GM21390 (cell line): ENCODE measurements at regions not wholly inside any gene's neighbourhood (a gene's known extent, or its start where the extent isn't known, plus 50 kb on each side); places are given as distances from the start of the nearest gene placed in this dataset.
"Not testable (repeated sequence)": the region's sequence is repeated elsewhere in the genome, so short reads cannot be mapped to it uniquely, and the experiment has no call there.

Experiments used
- ATAC-seq: cut with Tn5 transposase; IDR thresholded peaks from one replicate; pipeline ENCODE4 v1.9.1; 2021; ENCODE audit not compliant: unreplicated experiment

- ATAC-seq, result not testable (repeated sequence)
Measured at GRCh38 chr1:121050097-121050496, 134.0 kb downstream of the FAM72B start.

DNA sequence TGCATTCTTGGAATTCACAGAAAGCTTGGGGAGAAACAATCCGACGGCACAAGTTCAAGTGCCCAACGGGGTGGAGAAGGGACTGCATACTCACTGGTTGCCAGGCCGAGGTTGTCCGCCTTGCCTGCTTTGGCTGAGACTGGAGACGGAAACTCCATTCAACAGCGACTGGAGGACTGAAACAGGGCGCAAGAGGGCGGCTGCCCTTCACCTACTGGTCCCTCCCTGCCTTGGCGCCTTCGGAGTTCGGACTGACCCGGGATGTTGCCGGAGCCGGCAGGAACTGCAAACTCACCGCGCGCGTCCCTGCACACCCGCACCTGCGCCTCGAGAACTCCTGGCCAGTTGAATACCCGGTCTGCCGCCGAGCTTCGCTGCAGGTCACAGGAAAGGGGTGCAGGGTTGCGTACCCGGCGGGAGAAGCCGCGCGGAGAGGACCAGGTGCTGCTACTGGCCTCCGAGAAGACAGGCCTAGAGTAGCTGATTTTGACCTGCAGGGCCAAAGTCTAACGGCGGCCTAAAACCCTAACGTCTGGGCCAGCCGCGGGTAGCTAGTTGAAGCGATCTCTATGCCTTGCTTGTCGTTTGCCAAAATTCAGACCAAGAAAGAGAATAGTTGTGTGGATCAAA is 132.9 kb downstream of the FAM72B start:
- ATAC-seq, result not testable (repeated sequence)

DNA sequence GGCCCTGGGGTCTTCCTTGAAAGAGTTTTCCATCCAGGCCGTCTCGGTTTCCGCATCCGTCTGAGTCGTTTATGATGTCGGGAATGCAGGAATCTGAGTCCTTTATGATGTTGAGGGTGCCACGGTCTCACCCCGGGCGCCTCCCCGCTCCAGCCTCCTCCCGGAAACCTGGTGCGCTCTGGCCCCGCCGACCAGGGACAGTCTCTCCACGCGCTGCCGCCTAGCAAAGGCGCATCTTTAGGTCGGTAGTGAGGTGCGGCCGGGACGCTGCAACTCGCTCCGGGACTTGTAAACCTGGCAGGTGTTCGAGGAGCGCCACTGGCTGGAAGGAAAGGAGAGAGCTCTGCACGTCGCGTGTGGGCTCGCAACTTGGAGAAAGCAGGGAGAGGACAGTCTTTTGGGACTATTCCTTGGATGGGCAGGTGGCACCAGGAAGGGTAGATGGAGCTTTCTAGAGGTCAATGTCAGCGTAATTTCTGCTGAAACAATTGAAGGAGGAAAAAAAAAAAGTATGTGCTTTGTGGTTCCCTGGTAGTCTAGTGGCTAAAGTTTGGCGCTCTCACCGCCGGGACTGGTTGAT is 132.0 kb downstream of the FAM72B start:
- ATAC-seq, result not testable (repeated sequence)

- ATAC-seq, result not testable (repeated sequence)
Measured at GRCh38 chr1:121054928-121055327, 129.2 kb downstream of the FAM72B start.

DNA sequence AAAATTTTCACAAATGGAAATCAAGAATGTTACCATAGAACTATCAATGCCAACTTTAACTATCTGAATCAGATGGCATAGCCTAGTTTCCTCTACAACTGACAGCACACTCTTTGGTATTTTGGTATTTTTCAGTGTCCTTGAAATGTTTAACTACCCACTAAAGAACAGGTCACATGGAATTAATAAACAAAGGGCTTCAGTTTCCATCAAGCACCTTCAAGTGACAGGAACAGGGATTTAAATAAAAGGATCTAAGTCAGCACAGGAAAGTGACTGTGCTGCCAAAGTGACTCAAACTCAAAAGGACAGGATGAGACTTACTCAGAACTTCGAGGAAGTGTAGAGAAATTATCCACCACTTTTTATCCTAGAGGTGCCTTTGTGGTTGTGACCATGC is 117.2 kb downstream of the FAM72B start:
- ATAC-seq, result not testable (repeated sequence)

- not testable (repeated sequence) for ATAC-seq
Measured at GRCh38 chr1:121068738-121069499, 115.2 kb downstream of the FAM72B start.

DNA sequence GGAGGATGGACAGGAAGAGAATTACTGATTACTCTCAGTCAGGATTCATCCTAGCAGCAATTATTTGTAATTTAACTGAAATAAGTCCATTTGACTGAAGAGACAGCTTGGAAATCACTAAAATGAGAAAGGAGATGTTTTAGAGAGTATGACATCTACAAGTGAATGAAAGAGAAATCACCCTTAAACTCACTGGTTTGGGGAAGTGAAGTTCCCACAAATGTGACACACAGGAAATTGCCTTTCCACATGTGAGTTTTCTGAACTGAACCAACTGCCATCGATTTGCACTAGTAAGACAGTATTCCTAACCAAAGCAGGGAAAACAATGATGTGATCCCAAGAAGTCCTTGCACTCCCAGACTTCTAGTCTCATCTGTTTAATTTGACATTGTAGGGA is 110.3 kb downstream of the FAM72B start:
- not testable (repeated sequence) for ATAC-seq

GRCh38 chr1:121075254-121075805 is 108.8 kb downstream of the FAM72B start:
- not testable (repeated sequence) for ATAC-seq

GRCh38 chr1:121076674-121077073 is 107.5 kb downstream of the FAM72B start:
- ATAC-seq, result peak; percentile 98

- not testable (repeated sequence) for ATAC-seq
Measured at GRCh38 chr1:121079655-121080054, 104.5 kb downstream of the FAM72B start.

- not testable (repeated sequence) for ATAC-seq
Measured at GRCh38 chr1:121080197-121080903, 103.8 kb downstream of the FAM72B start.

DNA sequence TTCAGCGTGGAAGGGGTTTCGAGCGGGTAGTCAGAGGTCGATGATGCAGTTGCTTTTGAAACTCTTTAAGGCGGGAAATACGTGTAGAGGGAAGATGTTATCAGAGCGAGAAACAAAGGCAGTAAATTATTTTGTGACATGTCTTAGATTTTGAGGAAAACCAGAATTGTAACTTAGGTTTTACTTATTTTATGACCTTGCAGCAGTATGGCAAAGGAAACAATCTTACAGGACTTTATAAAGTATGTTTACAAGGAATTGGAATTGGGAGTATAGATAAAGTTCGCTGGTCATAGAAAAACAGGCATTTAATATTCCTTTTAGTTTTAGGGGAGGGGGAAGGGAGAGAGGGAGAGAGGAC is 103.3 kb downstream of the FAM72B start:
- ATAC-seq, result not testable (repeated sequence)

GRCh38 chr1:121081625-121082199 is 102.4 kb downstream of the FAM72B start:
- ATAC-seq, result not testable (repeated sequence)

- not testable (repeated sequence) for ATAC-seq
Measured at GRCh38 chr1:121082995-121083394, 101.1 kb downstream of the FAM72B start.

DNA sequence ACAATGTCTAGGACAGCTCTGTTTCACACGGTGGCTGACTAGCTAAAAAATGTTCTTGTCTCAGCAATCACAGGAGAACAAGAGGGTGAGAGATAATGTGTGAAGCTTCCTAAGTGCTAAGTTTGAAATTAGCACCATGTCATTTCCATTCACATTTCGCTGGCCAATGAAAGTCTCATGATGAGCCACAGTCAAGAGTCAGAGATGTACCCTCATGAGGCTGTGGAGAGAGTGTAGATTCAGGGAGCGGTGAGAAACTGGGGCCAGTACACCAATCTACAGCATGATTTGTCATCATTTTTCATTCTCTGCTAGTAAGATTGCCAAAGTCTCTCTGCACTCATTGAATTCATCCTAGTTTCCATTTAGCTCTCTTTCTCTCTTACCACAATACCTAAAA is 97.9 kb downstream of the FAM72B start:
- ATAC-seq, result not testable (repeated sequence)

DNA sequence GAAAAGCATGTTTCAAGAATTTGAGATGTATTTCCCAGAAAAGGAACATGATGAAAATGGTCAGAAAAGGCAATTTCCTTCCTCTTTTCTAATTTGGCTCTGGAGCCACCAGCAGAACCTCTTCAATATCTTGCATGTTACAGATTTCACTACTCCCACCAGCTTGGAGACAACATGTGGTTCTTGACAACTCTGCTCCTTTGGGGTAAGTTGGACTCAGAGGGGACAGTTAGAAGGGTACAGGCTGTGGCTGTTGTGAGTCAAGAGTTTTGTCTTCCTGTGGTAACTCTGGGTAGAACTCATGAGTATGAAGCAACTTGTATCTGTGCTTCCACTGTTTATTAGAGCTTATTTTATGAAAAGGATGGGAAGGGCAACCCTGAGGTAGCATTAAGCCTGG is 96.9 kb downstream of the FAM72B start:
- not testable (repeated sequence) for ATAC-seq

GRCh38 chr1:121088568-121088967 is 95.6 kb downstream of the FAM72B start:
- ATAC-seq, result not testable (repeated sequence)

DNA sequence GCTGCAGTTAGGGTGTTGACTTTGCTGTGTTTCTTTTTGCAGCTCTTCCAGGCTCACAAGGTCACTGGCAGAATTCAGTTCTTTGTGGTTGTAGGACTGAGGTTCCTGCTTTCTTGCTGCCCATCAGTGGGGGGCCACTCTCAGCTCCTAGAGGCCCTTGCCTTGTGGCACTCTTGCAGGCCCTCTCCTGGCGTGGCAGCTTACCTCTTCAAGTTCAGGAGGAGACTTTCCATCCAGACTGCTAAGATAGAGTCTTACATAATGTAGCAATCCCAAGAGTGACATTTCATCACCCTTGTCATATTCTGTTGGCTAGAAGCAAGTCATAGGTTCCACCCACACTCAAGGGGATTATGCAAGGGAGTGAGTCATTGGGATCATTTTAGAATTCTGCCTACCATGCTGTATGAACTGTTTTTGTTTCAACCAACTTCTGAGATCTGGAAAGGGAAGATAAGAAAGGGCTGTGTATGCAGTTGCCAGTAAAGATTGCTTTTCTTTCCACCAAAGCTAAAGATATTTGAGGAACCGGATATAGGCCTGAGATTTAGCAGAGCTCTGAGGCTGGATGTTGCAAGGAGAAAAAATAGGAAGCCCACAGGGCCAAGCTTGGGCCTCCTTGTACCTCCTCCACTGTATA is 91.7 kb downstream of the FAM72B start:
- not testable (repeated sequence) for ATAC-seq

DNA sequence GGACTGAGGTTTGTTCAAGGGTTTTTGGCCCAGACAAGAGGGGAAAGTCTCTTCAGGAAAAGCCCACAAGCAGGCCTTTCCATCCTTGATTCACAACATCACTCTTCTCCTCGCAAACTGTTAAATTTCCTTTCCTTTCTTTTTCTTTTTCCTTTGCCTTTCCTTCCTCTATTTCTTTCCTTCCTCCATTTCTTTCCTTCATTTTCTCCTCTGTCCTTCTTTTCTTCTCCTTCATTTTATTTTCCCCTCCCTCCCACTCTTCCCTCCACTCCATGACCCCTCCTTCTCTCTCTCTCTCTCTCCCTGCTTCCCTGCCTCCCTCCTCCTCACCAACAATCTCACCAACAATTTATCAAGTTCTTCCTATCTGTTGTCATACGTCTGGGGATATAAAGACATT is 89.1 kb downstream of the FAM72B start:
- not testable (repeated sequence) for ATAC-seq
